ENCODE measurements at regions not wholly inside any gene's neighbourhood (a gene's known extent, or its start where the extent isn't known, plus 50 kb on each side); places are given as distances from the start of the nearest gene placed in this dataset.

DNA sequence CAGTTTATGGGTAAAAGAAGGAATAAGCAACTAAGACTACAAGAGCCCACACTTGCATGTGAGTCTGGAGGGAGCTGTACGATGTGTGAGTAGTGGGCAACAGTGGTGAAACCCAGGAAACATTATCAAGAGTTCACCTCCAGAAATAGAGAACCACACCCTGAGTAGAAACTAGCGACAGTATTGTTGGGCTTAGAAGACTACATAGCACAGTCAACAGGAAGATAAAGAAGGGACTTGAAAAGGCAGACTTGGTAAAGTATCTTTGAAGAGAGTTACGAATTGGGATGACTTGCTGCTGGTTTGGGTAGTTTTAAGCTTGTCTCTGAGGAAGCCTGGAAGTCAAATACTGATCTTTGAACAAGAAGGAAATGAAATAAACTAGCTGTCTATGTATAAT lies 223.2 kb upstream of the GNAI1 start:
- Mint-ChIP-seq H3K27me3 (ENCODE audit: low read depth) (peaks cover 2% of the 10 kb centered on the region; the same call in 1 of the 2 replicates), H3K4me3 (no peak overlapping the region), H3K27ac (no peak overlapping the region), H3K36me3 (peaks cover 3% of the 10 kb centered on the region), H3K4me1 (no peaks in the 10 kb centered on the region), H3K9me3 (peaks cover 19% of the 10 kb centered on the region)
- ChIA-PET CTCF (no interaction called here), POLR2A (no interaction called here)
- DNase-seq (ENCODE audit: low spot score) (no peak), ATAC-seq (no peak)
- no peak for TF ChIP-seq RELA (CRISPR knock-in tag; IDR thresholded peaks at IDR 0.05; ENCODE audit: borderline replicate concordance)
- no peak for TF ChIP-seq ETV6 (CRISPR knock-in tag; IDR thresholded peaks at IDR 0.05)
- TF ChIP-seq, protein P1, sequence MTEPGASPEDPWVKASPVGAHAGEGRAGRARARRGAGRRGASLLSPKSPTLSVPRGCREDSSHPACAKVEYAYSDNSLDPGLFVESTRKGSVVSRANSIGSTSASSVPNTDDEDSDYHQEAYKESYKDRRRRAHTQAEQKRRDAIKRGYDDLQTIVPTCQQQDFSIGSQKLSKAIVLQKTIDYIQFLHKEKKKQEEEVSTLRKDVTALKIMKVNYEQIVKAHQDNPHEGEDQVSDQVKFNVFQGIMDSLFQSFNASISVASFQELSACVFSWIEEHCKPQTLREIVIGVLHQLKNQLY (CRISPR knock-in tag; IDR thresholded peaks at IDR 0.05) = no peak

- ATAC-seq (no peak), DNase-seq (ENCODE audit: low spot score) (no peak)
- H3K27me3 Mint-ChIP-seq (ENCODE audit: low read depth) = no peaks in the 10 kb centered on the region
- no peak overlapping the region for H3K4me3 Mint-ChIP-seq
- CTCF ChIA-PET = no interaction called here
- H3K36me3 Mint-ChIP-seq = no peaks in the 10 kb centered on the region
- POLR2A ChIA-PET = no interaction called here
- TF ChIP-seq ETV6 (CRISPR knock-in tag; IDR thresholded peaks at IDR 0.05) = no peak
- TF ChIP-seq ZNF138 (CRISPR knock-in tag; conservative IDR thresholded peaks at IDR 0.05) = no peak
- TF ChIP-seq TEAD4 (CRISPR knock-in tag; IDR thresholded peaks at IDR 0.05) = no peak
- TF ChIP-seq FOXP4 (CRISPR knock-in tag; IDR thresholded peaks at IDR 0.05) = no peak
- TF ChIP-seq NR1H2 (CRISPR knock-in tag; IDR thresholded peaks at IDR 0.05) = no peak
- no peak for TF ChIP-seq CDX4 (CRISPR knock-in tag; IDR thresholded peaks at IDR 0.05; ENCODE audit: borderline replicate concordance)
- TF ChIP-seq ATF1 (CRISPR knock-in tag; IDR thresholded peaks at IDR 0.05) = no peak
- TF ChIP-seq ERG (CRISPR knock-in tag; IDR thresholded peaks at IDR 0.05) = no peak
- TF ChIP-seq ZNF219 (CRISPR knock-in tag; IDR thresholded peaks at IDR 0.05; ENCODE audit: borderline replicate concordance) = no peak
- no peak for TF ChIP-seq SOX15 (CRISPR knock-in tag; IDR thresholded peaks at IDR 0.05)
- TF ChIP-seq, protein P2, sequence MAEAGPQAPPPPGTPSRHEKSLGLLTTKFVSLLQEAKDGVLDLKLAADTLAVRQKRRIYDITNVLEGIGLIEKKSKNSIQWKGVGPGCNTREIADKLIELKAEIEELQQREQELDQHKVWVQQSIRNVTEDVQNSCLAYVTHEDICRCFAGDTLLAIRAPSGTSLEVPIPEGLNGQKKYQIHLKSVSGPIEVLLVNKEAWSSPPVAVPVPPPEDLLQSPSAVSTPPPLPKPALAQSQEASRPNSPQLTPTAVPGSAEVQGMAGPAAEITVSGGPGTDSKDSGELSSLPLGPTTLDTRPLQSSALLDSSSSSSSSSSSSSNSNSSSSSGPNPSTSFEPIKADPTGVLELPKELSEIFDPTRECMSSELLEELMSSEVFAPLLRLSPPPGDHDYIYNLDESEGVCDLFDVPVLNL (CRISPR knock-in tag; IDR thresholded peaks at IDR 0.05; ENCODE audit: borderline replicate concordance, low read depth) = no peak
- no peak for TF ChIP-seq MYBL2 (CRISPR knock-in tag; IDR thresholded peaks at IDR 0.05)
- TF ChIP-seq KAT7 (CRISPR knock-in tag; IDR thresholded peaks at IDR 0.05; ENCODE audit: borderline replicate concordance) = no peak
- no peak for TF ChIP-seq AR (CRISPR knock-in tag; IDR thresholded peaks at IDR 0.05)
- TF ChIP-seq, protein P3, sequence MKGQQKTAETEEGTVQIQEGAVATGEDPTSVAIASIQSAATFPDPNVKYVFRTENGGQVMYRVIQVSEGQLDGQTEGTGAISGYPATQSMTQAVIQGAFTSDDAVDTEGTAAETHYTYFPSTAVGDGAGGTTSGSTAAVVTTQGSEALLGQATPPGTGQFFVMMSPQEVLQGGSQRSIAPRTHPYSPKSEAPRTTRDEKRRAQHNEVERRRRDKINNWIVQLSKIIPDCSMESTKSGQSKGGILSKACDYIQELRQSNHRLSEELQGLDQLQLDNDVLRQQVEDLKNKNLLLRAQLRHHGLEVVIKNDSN (CRISPR knock-in tag; IDR thresholded peaks at IDR 0.05) = no peak
- TF ChIP-seq GABPB1 (CRISPR knock-in tag; IDR thresholded peaks at IDR 0.05) = no peak
- no peak for TF ChIP-seq ZNF396 (CRISPR knock-in tag; IDR thresholded peaks at IDR 0.05; ENCODE audit: borderline replicate concordance)
- TF ChIP-seq NFATC4 (CRISPR knock-in tag; IDR thresholded peaks at IDR 0.05) = no peak
- no peak for TF ChIP-seq EMX1 (CRISPR knock-in tag; IDR thresholded peaks at IDR 0.05)
- 0 out of 2 replicates have a peak, but pooled peaks cover 2% of the 10 kb centered on the region for H3K9me3 Mint-ChIP-seq
- no peak overlapping the region for H3K27ac Mint-ChIP-seq
- H3K4me1 Mint-ChIP-seq = no peaks in the 10 kb centered on the region
These were observed 225.5 kb upstream of the GNAI1 start for GRCh38 chr7:79909176-79909575.
